ENCODE measurements at regions not wholly inside any gene's neighbourhood (a gene's known extent, or its start where the extent isn't known, plus 50 kb on each side); places are given as distances from the start of the nearest gene placed in this dataset.

GRCh38 chr12:92650228-92650822 lies 52.5 kb upstream of the PLEKHG7 start:
- DNase-seq (ENCODE audit: low read depth in 3 of 3): no peak

GRCh38 chr12:92649511-92650227 lies 53.1 kb upstream of the PLEKHG7 start:
- peak; percentile 32 to 43 (median 32) for DNase-seq (ENCODE audit: low read depth in 3 of 3)

- no peak for DNase-seq (ENCODE audit: low read depth in 3 of 3)
Measured at GRCh38 chr12:92648242-92649031, 54.4 kb upstream of the PLEKHG7 start.

GRCh38 chr12:92641291-92641690 lies 61.5 kb upstream of the PLEKHG7 start:
- DNase-seq (ENCODE audit: low read depth in 3 of 3): no peak

- DNase-seq (ENCODE audit: low read depth in 3 of 3): no peak
Measured at GRCh38 chr12:92640691-92641090, 62.1 kb upstream of the PLEKHG7 start.

GRCh38 chr12:92639017-92639416 lies 63.8 kb upstream of the PLEKHG7 start:
- no peak for DNase-seq (ENCODE audit: low read depth in 3 of 3)

GRCh38 chr12:92634730-92635129 lies 68.1 kb upstream of the PLEKHG7 start:
- no peak for DNase-seq (ENCODE audit: low read depth in 3 of 3)

- no peak for DNase-seq (ENCODE audit: low read depth in 3 of 3)
Measured at GRCh38 chr12:92634202-92634601, 68.6 kb upstream of the PLEKHG7 start.

- no peak for DNase-seq (ENCODE audit: low read depth in 3 of 3)
Measured at GRCh38 chr12:92630968-92631367, 71.8 kb upstream of the PLEKHG7 start.

GRCh38 chr12:92629349-92630065 lies 73.3 kb upstream of the PLEKHG7 start:
- DNase-seq (ENCODE audit: low read depth in 3 of 3): no peak

GRCh38 chr12:92628476-92628875 lies 74.3 kb upstream of the PLEKHG7 start:
- no peak for DNase-seq (ENCODE audit: low read depth in 3 of 3)

GRCh38 chr12:92627511-92627910 lies 75.3 kb upstream of the PLEKHG7 start:
- DNase-seq (ENCODE audit: low read depth in 3 of 3): no peak

GRCh38 chr12:92625639-92626310 lies 77.0 kb upstream of the PLEKHG7 start:
- DNase-seq (ENCODE audit: low read depth in 3 of 3): no peak

GRCh38 chr12:92624236-92624635 lies 78.6 kb upstream of the PLEKHG7 start:
- no peak for DNase-seq (ENCODE audit: low read depth in 3 of 3)

GRCh38 chr12:92623386-92623785 lies 79.4 kb upstream of the PLEKHG7 start:
- DNase-seq (ENCODE audit: low read depth in 3 of 3): no peak

GRCh38 chr12:92621833-92622232 lies 81.0 kb upstream of the PLEKHG7 start:
- no peak for DNase-seq (ENCODE audit: low read depth in 3 of 3)

- DNase-seq (ENCODE audit: low read depth in 3 of 3): no peak
Measured at GRCh38 chr12:92621312-92621711, 81.5 kb upstream of the PLEKHG7 start.

- no peak for DNase-seq (ENCODE audit: low read depth in 3 of 3)
Measured at GRCh38 chr12:92619730-92620684, 82.8 kb upstream of the PLEKHG7 start.

- DNase-seq (ENCODE audit: low read depth in 3 of 3): no peak
Measured at GRCh38 chr12:92619026-92619425, 83.8 kb upstream of the PLEKHG7 start.

- no peak for DNase-seq (ENCODE audit: low read depth in 3 of 3)
Measured at GRCh38 chr12:92615703-92616102, 87.1 kb upstream of the PLEKHG7 start.

Measured in stimulated activated CD4-positive, alpha-beta T cell treated with anti-CD3 and anti-CD28 coated beads, TNF-alpha, amount 100 ng/mL, for 48 hours (primary cell).